HG02588 (cell line): ENCODE measurements at regions not wholly inside any gene's neighbourhood (a gene's known extent, or its start where the extent isn't known, plus 50 kb on each side); places are given as distances from the start of the nearest gene placed in this dataset.
A peak's percentile ranks its signal among the peaks of the same experiment; 100 is the strongest.
"Not testable (repeated sequence)": the region's sequence is repeated elsewhere in the genome, so short reads cannot be mapped to it uniquely, and the experiment has no call there.

Experiments used
- ATAC-seq: cut with Tn5 transposase; IDR thresholded peaks from one replicate; pipeline ENCODE4 v1.9.1; 2021; ENCODE audit warnings: mild to moderate bottlenecking, moderate library complexity; ENCODE audit not compliant: unreplicated experiment

DNA sequence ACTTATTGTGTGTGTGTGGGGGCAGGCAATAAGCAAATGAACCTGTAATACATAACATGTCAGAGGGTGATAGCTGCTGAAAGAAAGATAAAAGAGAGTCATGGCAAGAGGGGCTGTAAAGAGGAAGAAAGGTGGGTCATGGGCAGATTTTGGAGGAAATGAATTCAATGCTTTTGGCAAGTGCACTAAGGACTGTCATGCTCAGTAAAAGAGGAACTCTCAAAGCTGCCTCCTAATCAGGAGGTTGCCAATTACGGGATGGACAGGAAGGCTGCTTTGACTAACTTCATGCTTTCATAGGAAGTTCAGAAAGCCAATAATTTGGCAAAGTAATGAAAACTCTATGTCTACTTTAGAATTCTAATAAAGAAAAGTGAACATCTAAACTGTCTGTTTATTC, 401.2 kb downstream of the SH2D4B start:
- no peak for ATAC-seq

DNA sequence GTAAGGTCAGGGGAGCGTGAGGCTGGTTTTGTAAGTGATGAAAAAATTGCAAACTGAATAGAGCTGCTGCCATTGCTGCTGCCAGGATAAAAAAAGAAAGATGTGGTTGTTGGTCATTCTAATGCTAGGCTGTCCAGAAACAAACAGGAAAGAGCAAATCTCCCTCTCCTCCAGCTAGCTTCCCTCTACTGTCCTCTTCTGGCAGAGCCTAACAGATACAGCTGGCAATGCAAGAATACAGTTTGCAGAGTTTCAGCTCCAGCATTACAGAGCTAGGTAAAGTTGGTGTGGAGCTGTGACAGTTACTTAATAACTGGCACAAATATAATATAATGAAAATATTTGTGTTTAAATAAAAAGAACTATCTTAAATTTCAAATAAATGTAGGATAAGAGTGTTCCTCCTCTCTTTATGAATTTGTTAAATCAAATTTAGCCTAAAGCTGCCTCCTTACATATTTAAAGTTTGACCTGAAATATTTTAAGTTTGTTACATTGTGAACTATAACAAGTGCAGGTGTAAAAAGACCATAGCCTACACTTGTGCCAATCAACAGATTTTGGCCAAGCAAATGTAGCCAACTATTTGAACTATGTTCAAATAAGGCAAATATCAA, 407.7 kb downstream of the SH2D4B start:
- ATAC-seq: no peak

DNA sequence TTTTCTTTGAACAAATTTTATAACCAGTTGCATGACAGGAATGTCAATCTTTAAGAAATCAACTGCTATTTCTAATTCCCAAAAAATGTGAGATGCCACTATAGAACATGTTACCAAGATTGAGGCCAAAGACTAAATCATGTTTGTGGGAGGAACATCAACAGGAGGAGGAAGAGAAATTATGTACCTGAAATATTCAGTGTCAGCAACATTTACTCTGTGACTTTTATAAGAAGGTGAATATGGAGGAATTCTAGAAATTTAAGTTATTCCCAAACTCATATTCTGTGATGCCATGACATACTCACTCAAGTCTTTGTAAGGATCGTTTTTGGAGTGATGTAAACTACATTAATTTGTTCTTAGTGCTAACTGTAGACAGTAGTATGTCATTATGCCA, 408.4 kb downstream of the SH2D4B start:
- ATAC-seq: no peak

DNA sequence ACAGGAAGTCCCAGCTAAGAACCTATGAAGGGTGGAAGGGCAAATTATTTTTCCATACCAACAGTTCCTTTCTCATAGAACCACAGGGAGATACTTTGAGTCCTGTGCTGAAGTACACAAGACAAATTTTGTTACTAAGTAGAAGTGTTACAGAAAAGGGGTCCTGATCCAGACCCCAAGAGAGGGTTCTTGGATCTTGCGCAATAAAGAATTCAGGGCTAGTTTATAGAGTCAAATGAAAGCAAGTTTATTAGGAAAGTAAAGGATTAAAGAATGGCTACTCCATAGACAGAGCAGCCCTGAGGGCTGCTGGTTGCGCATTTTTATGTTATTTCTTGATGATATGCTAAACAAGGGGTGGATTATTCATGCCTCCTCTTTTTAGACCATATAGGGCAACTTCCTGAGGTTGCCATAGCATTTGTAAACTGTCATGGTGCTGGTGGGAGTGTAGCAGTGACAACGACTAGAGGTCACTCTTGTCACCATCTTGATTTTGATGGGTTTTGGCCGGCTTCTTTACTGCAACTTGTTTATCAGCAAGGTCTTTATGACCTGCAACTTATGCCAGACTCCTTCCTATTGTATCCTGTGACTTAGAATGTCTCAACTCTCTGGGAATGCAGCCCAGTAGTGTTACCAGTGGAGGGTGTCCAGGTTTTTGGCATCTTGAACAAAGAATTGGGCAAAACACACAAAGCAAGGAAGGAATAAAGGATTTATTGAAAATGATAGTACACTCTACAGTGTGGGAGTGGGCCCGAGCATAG, 409.4 kb downstream of the SH2D4B start:
- no peak for ATAC-seq

DNA sequence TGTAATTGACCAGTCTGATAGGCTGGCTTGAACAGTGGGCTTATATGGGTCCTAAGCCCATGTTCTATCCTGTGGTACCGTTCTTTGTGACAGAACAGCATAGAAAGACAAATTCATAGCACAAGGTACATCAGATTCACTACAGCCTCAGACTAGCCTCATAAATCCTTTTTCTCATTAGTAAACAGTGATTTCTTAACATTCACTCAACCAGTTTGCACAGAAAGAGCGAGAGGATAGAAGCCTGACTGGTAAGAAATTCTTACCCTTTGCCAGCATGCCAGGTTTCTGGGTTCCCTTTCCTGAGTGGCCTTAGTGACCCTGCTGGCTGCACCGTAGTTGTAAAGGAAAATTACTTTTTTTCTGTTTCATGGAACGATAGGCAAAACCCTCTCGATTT, 412.1 kb downstream of the SH2D4B start:
- no peak for ATAC-seq

DNA sequence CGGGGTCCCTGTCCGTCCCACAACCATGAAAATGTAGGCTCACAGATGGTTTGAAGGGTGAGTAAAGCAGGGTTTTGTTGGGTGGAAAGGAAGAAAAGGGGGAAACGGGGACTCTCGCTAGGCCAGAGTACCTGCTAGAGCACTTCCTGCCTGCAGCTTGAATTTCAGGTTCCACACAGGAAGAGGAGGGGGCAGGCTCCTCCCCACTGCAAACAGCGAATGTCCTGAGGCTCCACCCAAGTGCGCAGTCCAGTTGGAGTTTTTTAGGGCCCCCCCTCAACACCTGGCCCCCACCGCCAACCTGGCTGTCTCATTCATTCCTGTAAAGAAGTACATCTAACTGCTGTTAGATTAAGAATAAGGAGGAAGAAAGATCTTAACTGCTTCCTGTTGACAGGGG, 414.7 kb downstream of the SH2D4B start:
- no peak for ATAC-seq

DNA sequence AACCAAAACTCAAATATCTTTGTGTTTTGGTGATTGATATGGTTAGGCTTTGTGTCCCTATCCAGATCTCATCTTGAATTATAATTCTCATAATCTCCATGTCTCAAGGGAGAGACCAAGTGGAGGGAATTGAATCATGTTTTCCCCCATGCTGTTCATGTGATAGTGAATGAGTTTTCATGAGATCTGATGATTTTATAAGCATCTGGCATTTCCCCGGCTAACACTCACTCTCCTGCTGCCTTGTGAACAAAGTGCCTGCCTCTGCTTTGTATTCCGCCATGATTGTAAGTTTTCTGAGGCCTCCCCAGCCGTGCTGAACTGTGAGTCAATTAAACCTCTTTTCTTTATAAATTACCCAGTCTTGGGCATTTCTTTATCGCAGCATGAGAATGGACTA, 419.5 kb downstream of the SH2D4B start:
- no peak for ATAC-seq

DNA sequence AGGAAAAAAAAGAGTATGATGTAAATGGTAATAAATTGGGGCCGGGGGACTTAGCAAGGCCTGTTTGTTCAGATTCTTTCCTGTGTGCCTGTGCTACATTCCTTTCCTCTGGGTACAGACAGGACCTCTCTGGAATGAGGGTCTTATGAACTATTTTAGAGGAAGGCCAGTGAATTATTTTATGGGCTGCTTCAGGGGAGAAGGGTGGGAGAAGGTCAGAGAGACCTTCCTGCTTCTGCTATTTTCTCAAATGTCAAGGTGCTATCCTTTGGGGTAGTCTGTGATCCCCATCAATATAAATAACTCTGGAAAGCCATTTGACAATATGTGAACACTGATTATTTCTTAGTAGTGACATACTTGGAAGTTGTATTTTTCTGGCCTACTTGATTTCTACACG, 426.5 kb downstream of the SH2D4B start:
- ATAC-seq: no peak

DNA sequence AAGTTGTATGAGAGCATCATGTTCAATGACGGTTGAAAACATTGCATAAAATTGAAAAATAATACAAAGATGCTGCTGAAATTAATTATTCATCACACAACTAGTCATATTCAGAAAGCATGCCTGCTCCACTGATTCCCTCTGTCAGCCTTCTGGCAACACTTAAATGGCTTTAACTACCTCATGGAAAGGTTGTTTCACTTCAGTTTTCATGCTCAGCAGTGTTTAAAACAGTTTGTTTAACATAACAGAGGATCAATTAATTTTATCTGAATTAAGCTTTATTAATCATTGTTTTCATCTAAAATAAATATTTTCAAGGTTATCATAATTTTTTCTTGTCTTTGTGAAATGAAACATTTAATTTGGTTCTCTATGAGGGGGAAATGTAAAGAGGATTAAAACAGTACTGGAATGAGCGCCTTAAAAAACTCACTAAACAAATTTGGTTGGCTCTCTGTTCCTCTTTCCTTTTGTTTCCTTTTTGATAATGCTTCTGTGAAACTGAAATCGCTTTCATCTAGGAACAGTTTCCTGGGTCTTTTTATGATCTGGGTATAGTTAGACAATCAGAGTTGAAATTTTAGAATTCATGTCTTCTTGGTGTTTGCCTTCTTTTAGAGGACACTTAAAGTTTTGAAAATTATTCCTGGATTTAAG, 427.4 kb downstream of the SH2D4B start:
- ATAC-seq: peak; percentile 57

DNA sequence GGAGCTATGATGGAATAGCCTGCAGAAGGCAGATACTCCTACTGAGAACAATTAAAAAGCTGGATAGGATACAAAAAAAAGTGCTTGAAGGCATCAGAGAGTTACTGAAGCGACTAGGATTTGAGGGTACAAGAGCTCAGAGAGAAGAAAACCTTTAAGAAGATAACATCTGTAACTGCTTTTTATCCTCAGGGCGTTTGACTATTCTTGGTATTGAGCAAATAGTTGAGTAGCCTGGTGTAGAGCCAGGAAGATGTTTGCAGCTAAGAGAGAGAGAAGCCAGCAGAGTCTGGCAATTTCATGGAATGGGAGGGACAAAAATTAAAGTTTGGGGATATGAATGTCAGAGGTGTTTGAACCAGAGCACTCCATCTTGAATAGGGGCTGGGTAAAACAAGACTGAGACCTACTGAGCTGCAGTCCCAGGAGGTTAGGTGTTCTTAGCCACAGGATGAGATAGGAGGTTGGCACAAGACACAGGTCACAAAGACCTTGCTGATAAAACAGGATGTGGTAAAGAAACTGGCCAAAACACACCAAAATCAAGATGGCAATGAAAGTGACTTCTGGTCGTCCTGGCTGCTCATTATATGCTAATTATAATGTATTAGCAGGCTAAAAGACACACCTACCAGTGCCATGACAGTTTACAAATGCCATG, 428.8 kb downstream of the SH2D4B start:
- ATAC-seq: no peak

DNA sequence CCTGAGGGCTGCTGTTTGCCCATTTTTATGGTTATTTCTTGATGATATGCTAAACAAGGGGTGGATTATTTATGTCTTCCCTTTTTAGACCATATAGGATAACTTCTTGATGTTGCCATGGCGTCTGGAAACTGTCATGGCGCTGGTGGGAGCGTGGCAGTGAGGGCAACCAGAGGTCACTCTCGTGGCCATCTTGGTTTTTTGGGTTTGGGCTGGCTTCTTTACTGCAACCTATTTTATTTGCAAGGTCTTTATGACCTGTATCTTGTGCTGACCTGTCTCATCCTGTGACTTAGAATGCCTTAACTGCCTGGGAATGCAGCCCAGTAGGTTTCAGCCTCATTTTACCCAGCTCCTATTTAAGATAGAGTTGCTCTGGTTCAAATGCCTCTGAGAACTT, 429.7 kb downstream of the SH2D4B start:
- ATAC-seq: not testable (repeated sequence)

DNA sequence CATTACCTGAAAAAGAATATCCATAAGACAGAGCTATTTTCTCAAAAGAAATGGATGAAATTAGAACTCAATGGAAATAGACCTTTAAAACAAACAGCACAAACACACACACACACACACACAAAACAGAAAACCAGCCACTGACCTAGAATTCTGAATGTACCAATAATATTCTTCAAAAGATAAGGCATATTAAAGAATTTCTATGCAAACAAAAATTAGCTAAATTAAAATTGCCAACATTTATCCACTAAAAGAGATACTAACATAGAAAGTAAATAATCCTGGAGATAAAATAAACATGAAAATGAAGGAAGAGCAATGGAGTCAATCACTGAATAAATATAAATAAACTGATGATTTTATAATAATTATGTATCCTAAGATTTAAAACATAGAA, 431.2 kb downstream of the SH2D4B start:
- ATAC-seq: no peak

DNA sequence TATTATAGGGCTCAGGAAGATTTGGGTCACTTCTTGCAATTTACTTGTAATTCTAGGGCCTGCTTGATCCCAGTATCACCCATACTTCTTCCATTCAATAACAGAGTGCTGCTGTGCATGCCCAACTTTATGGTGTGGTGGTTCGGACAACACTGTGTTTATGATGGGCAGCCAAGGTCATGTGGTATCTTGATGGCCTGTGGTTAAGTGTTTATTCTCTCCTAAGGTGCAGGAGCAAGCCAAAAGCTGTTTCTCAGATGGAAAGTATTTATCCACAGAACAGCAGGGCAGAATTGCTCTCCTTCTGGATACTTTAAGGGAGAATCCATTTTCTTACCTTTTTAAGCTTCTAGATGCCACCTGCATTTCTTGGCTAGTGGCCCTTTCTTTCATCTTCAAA, 433.8 kb downstream of the SH2D4B start:
- no peak for ATAC-seq

DNA sequence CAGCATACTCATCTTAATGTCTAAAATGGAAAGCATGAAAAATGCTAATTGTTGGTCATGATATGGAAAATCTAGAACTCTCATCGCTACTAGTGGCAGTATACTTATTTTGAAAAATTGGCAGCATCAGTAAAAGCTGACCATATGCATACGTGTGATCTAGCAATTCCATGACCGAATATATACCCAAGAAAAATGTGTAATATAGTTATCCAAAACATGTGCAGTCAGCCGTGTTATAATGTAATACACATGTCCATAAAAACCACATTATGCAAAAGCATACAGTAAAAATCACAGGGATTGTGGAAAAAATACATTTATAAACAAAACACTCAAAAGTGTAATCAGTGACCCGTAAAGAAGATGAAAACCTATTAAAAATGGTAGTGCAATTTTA, 439.0 kb downstream of the SH2D4B start:
- ATAC-seq: no peak

DNA sequence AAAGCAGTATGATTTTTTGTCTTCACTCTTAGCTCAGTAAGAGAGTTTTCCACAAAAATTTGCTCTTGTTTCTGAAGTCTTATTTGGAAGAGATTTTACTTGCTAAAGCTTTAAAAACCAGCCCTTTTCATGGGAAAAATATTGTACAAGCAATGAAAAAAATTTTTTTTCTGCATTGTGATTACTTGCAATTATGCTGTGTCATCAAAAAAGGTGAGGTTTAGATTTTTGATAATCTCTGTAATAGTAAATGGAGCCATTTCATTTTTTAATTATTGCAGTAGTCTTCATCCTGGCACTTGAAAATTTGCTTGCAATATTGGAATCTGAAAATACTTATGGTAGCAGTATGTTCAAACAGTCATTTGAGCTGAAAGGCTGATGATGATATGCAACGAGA, 447.4 kb downstream of the SH2D4B start:
- no peak for ATAC-seq

DNA sequence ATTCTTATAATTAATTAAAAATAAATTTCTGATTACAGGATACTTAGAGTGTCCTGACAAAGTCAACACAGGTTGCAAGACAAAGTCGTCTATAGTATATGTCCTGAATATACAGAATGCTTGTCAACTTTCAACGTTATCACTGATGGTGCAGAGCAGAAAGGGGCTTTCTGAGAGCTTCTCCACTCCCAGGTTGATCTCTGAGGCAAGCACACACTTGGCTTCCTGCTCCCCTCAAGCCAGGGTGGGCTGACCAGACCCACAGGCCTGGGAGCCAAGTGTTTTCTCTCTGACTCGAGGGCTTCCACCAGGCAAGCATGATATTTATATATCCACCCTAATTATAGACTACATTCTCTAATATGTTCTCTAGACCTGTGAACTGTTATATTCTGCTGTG, 448.9 kb downstream of the SH2D4B start:
- ATAC-seq: no peak

DNA sequence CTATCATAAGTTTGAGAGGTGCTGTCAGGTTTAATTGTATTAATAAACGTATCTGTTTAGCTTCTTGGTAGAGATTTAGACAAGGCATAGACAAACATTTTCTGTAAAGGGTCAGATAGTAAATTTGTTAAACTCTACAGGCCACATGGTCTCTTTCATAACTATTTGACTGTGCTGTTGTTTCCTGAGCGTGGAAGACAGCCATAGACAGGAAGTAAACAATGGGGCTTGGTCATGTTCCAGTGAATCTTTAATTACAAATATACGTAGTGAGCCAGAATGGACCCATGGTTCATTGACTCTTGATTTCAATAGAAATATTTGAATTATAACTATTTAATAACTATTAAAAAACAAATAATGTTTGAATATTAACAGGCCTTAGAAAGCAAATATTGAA, 451.1 kb downstream of the SH2D4B start:
- ATAC-seq: no peak

DNA sequence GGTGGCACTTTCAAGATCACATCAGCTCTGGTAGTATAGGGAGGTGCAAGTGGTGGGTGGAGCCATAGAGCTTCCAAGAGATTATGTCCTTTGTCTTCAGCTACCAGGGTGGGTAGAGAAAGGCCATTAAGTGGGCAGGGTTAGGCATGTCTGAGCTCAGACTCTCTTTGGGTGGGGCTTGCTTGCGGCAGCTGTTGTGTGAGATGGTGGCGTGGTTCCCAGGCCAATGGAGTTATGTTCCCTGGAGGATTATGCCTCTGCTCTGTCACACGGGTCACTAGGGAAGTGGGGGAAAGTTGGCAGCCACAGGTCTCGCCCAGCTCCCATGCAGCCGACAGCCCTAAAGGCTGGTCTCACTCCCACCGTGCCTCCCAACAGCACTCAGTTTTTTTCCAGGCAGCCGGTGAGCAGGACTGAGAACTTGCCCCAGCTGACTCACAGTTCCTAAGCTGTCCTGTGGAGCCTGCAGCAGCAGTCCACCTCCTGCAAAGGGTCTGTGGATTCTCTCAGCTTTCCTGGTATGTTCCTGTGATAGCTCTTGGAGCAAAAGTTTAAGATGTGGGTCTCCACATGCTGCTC, 459.0 kb downstream of the SH2D4B start:
- no peak for ATAC-seq

DNA sequence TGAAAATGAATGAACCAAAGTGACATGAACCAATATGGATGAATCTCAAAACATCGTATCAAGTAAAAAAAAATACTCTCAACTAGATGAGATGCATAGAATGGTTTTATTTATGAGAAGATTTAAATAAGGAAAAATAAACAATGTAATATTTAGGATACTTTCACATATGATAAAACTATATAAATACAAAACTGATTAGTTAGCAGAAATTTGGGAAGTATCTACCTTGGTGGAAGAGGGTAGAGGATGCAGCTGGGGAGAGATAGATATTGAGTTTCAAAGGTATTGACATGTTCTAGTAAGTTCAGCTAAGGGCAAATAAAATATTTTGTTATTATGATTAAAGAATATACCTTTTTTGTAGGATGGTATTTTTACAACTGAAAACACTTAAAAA, 463.1 kb downstream of the SH2D4B start:
- ATAC-seq: no peak

DNA sequence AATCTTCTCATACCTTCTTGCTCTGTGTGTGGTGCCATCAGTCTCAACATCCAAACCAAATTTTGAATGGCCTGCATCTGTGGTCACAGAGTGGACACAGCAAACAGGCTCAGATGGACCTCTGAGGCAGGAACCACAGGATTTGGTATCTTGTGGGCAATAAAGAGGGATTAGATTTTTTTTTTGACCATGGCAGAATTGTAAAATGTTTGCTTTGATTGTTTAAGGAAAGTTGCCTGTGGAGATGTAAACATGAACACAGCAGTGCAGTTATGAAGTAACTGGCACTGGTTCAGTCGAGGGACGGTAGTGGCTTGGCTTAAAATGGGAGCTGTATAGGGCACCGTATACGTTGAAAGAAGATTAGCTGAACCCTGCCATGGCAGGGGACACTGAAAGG, 464.7 kb downstream of the SH2D4B start:
- no peak for ATAC-seq

DNA sequence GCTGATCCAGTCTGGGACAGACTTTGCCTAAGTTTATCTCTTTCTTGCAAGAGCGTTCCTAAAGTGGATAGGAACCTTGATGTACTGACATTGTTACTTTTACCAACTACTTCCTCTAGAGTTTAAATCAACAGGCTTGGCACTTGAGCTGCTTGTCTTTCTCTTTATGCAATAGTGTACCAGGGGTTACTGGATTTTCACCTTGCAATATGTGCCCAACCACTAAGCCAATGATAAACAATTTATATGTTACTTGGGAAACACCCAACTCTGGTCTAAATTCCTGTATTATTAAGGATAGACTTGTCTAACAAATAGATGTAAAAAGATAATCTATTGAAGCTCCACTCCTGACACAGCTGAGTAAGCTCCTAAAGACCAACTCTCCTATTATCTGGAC, 470.2 kb downstream of the SH2D4B start:
- ATAC-seq: no peak
